Endothelial cell of umbilical vein (primary cell): ENCODE measurements at regions not wholly inside any gene's neighbourhood (a gene's known extent, or its start where the extent isn't known, plus 50 kb on each side); places are given as distances from the start of the nearest gene placed in this dataset.

Experiments used
- BruUV-seq: library from RNA; stranded (reverse); fragments of 400-500 nt; replicated peaks from 2 replicates; lab custom pipeline; 2021; lab: Mats Ljungman, UMichigan
- CTCF ChIA-PET: fragments of 300-600, 350-600 bp; sonication (Branson Sonifier 250); formaldehyde crosslinking; loops from one replicate; lab custom pipeline; 2021; ENCODE audit warnings: antibody characterized with exemption, inconsistent platforms; lab: Charles Lee
- POLR2A ChIA-PET: fragments of 300-600, 350-600 bp; sonication (Branson Sonifier 250); formaldehyde crosslinking; loops from one replicate; lab custom pipeline; 2021; ENCODE audit warnings: antibody characterized with exemption, inconsistent platforms; lab: Charles Lee
- DNase-seq: peaks from one replicate; pipeline ENCODE4 v3.0.0-alpha.2; 2011; ENCODE audit warnings: low read depth, low spot score
- FAIRE-seq: peaks from 2 replicates; lab custom pipeline; 2011; peaks lifted over from hg19 to GRCh38; lab: Jason Lieb, UNC
- H2AFZ ChIP-seq: 2 replicates; pipeline ENCODE4 v1.6.0; 2012; ENCODE audit warnings: low read depth, low read length, control low read depth, inconsistent platforms
- H3K27ac ChIP-seq: 2 replicates; pipeline ENCODE4 v1.5.1; 2011; ENCODE audit warnings: low read depth, mild to moderate bottlenecking, control low read depth, low read length, moderate library complexity; ENCODE audit not compliant: insufficient read depth
- H3K27me3 ChIP-seq, 2 experiments: 2 replicates each; pipeline versions ENCODE4 v1.6.0 to v1.6.1; 2011; ENCODE audit warnings: low read length in 2 of 2, mixed read lengths in 1 of 2; ENCODE audit not compliant: control insufficient read depth in 2 of 2, insufficient read depth in 2 of 2
- H3K36me3 ChIP-seq, 2 experiments: 2 replicates in 1 of 2; 3 replicates in 1 of 2; pipeline ENCODE4 v1.5.1; 2011; ENCODE audit warnings: low read length in 2 of 2, mild to moderate bottlenecking in 1 of 2, moderate library complexity in 1 of 2; ENCODE audit not compliant: control insufficient read depth in 2 of 2, insufficient read depth in 2 of 2; ENCODE audit errors: extremely low read depth in 1 of 2
- H3K4me1 ChIP-seq: 3 replicates; pipeline ENCODE4 v1.5.1; 2011; ENCODE audit warnings: mild to moderate bottlenecking, low read length; ENCODE audit not compliant: control insufficient read depth, insufficient read depth; ENCODE audit errors: extremely low read depth
- H3K4me2 ChIP-seq: 2 replicates; pipeline ENCODE4 v1.6.1; 2011; ENCODE audit warnings: low read length, control low read depth, mixed read lengths; ENCODE audit not compliant: insufficient read depth
- H3K4me3 ChIP-seq, 3 experiments: fragments of 200-600 bp in 1 of 3; sonication (generic), shearing (Covaris generic) in 1 of 3; replicated peaks in 1 of 3; 2 replicates each; pipeline ENCODE4 v1.5.1; 2011 to 2016; ENCODE audit warnings: control low read depth in 3 of 3, low read length in 3 of 3, mild to moderate bottlenecking in 2 of 3, inconsistent platforms in 1 of 3, low read depth in 1 of 3, moderate library complexity in 1 of 3; ENCODE audit not compliant: insufficient read depth in 1 of 3
- H3K79me2 ChIP-seq: 2 replicates; pipeline ENCODE4 v1.6.0; 2012; ENCODE audit warnings: low read length, inconsistent platforms; ENCODE audit not compliant: control insufficient read depth, insufficient read depth
- H3K9ac ChIP-seq: replicated peaks from 2 replicates; pipeline ENCODE3; 2011; ENCODE audit warnings: low read length, control low read depth; ENCODE audit not compliant: insufficient read depth; ENCODE audit errors: extremely low read depth
- H3K9me1 ChIP-seq: replicated peaks from 3 replicates; pipeline ENCODE4 v1.6.0; 2011; ENCODE audit warnings: mild to moderate bottlenecking, low read length; ENCODE audit not compliant: control insufficient read depth, insufficient read depth; ENCODE audit errors: extremely low read depth
- H3K9me3 ChIP-seq: replicated peaks from 2 replicates; pipeline ENCODE4 v1.5.1; 2012; ENCODE audit warnings: low read length, inconsistent platforms; ENCODE audit not compliant: control insufficient read depth, insufficient read depth
- H4K20me1 ChIP-seq: replicated peaks from 2 replicates; pipeline ENCODE3; 2011; ENCODE audit warnings: mild to moderate bottlenecking, low read length; ENCODE audit not compliant: control insufficient read depth, insufficient read depth; ENCODE audit errors: extremely low read depth
- EZH2 ChIP-seq: IDR thresholded peaks from 2 replicates; pipeline ENCODE4 v1.6.1; 2012; ENCODE audit warnings: borderline replicate concordance, low read depth, mild to moderate bottlenecking, moderate library complexity, low read length, inconsistent platforms; ENCODE audit not compliant: severe bottlenecking
- FOS ChIP-seq: IDR thresholded peaks from 2 replicates; pipeline ENCODE4 v1.6.1; 2011; ENCODE audit warnings: mild to moderate bottlenecking, low read length, moderate library complexity, borderline replicate concordance; ENCODE audit not compliant: insufficient read depth
- GATA2 ChIP-seq: IDR thresholded peaks from 2 replicates; pipeline ENCODE4 v1.7.0; 2011; ENCODE audit warnings: low read depth, mild to moderate bottlenecking, moderate library complexity, mixed read lengths, low read length; ENCODE audit not compliant: insufficient read length, insufficient read depth
- JUN ChIP-seq: IDR thresholded peaks from 2 replicates; pipeline ENCODE4 v1.6.1; 2011; ENCODE audit warnings: borderline replicate concordance, low read depth; ENCODE audit not compliant: insufficient read length, insufficient read depth
- MYC ChIP-seq: IDR thresholded peaks from one replicate; pipeline ENCODE4 v1.6.1; 2011; ENCODE audit warnings: mild to moderate bottlenecking, low read depth, low read length
- POLR2A ChIP-seq: IDR thresholded peaks from 2 replicates; pipeline ENCODE4 v1.6.1; 2012; ENCODE audit warnings: low read depth, mild to moderate bottlenecking, control low read depth, low read length
- POLR2AphosphoS5 ChIP-seq: IDR thresholded peaks from 2 replicates; pipeline ENCODE4 v1.6.1; 2012; ENCODE audit warnings: low read depth, mild to moderate bottlenecking, control low read depth, low read length, moderate library complexity; ENCODE audit not compliant: insufficient read depth
- dilution Hi-C: fragments of 300-500 bp; cut with MboI; formaldehyde crosslinking; loops from one replicate; pipeline ENCODE4 v1.15.0; 2019; ENCODE audit warnings: low sequenced_read_pairs; ENCODE audit not compliant: extremely low pct_ligation_motif_present
- intact Hi-C: fragments of 100-400 bp; cut with micrococcal nuclease; formaldehyde crosslinking; loops from one replicate; pipeline ENCODE4 v1.10.0; 2022
- TF ChIP-seq, protein P1 (sequence below): IDR thresholded peaks from 2 replicates; pipeline ENCODE4 v1.6.1; 2011; ENCODE audit not compliant: insufficient read depth, insufficient read length
- TF ChIP-seq, protein P2 (sequence below), 2 donors: IDR thresholded peaks; 1 replicate in 1 of 2; 2 replicates in 1 of 2; pipeline ENCODE4 v1.5.1; 2011; ENCODE audit warnings: low read length in 2 of 2, mild to moderate bottlenecking in 2 of 2, moderate library complexity in 2 of 2, control low read depth in 1 of 2, inconsistent platforms in 1 of 2, low read depth in 1 of 2; ENCODE audit not compliant: insufficient read depth in 1 of 2; ENCODE audit errors: extremely low read depth in 1 of 2

DNA sequence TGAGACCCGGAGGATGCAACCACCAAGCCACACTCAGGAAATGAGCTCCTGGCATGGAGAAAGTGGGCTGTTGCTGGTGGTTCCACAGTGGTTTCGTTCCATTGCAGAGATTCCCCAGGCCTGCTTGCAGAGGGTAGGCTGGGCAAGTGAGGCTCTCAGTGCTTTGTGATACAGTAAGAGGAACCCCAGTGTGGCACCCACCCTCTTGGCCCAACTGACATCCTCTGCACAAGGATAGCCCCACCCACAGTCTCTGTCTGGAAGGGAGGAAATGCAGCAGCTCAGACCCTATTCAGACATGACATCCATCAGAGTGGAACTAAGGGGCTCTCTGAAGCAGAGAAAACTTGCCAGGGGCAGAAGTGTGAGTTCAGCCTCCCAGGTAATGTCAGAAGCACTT lies 69.6 kb upstream of the FSTL4 start:
- Histone ChIP-seq H3K4me1 (no peaks in the 10 kb centered on the region), H3K9ac (no peak overlapping the region), H3K4me2 (no peak overlapping the region), H3K36me3 (no peaks in the 10 kb centered on the region), H3K9me1 (no peaks in the 10 kb centered on the region), H3K79me2 (no peaks in the 10 kb centered on the region), H3K4me3 (no peak overlapping the region), H3K27ac (no peak overlapping the region), H4K20me1 (no peaks in the 10 kb centered on the region), H3K27me3 (peaks cover 2 to 6% of the 10 kb centered on the region in 2 experiments), H3K9me3 (no peaks in the 10 kb centered on the region), H2AFZ (no peak overlapping the region)
- dilution Hi-C loops, result no loop called here
- DNase-seq (no peak), FAIRE-seq (no peak)
- ChIA-PET POLR2A (no interaction called here), CTCF (no interaction called here)
- no TSS peak for BruUV-seq
- intact Hi-C loops, result no loop called here
- TF ChIP-seq POLR2A (no peak), JUN (no peak), FOS (no peak), EZH2 (no peak), POLR2AphosphoS5 (no peak), MYC (no peak), GATA2 (no peak)
- TF ChIP-seq, protein P1, sequence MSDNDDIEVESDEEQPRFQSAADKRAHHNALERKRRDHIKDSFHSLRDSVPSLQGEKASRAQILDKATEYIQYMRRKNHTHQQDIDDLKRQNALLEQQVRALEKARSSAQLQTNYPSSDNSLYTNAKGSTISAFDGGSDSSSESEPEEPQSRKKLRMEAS, result no peak
- TF ChIP-seq, protein P2, sequence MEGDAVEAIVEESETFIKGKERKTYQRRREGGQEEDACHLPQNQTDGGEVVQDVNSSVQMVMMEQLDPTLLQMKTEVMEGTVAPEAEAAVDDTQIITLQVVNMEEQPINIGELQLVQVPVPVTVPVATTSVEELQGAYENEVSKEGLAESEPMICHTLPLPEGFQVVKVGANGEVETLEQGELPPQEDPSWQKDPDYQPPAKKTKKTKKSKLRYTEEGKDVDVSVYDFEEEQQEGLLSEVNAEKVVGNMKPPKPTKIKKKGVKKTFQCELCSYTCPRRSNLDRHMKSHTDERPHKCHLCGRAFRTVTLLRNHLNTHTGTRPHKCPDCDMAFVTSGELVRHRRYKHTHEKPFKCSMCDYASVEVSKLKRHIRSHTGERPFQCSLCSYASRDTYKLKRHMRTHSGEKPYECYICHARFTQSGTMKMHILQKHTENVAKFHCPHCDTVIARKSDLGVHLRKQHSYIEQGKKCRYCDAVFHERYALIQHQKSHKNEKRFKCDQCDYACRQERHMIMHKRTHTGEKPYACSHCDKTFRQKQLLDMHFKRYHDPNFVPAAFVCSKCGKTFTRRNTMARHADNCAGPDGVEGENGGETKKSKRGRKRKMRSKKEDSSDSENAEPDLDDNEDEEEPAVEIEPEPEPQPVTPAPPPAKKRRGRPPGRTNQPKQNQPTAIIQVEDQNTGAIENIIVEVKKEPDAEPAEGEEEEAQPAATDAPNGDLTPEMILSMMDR (IDR thresholded peaks at IDR 0.05; ENCODE audit: extremely low read depth in 1 of 2, insufficient read depth in 1 of 2, low read depth in 1 of 2, low read length in 2 of 2), result no peak
